CD4-positive, alpha-beta T cell treated with Interleukin-1 beta for 1 hour (primary cell): ENCODE measurements at regions not wholly inside any gene's neighbourhood (a gene's known extent, or its start where the extent isn't known, plus 50 kb on each side); places are given as distances from the start of the nearest gene placed in this dataset.
"Not testable (repeated sequence)": the region's sequence is repeated elsewhere in the genome, so short reads cannot be mapped to it uniquely, and the experiment has no call there.

ENCODE experiments used
- DNase-seq, 2 donors: peaks; one replicate each; pipeline ENCODE4 v3.0.0-alpha.2; 2020 to 2022

DNA sequence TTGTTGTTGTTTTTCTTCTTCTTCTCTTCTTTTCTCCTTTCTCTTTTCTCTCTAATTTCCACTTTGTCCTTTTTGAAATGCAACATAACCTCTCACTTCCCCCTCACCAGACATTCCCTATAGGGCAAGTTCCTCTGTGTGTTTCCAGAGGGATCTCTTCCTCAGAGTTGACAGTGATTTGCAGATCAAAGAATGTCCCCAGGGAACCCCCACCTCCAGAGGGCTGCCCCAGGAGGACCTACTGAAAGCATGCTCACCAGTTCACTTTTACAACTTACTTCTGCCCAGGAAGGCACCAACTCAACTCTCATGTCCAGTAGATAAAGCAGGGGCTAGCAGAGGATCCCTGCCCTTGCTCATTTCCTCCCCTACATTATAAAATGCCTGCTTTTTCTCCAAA lies 1648.0 kb downstream of the PCDH9 start:
- no peak for DNase-seq

DNA sequence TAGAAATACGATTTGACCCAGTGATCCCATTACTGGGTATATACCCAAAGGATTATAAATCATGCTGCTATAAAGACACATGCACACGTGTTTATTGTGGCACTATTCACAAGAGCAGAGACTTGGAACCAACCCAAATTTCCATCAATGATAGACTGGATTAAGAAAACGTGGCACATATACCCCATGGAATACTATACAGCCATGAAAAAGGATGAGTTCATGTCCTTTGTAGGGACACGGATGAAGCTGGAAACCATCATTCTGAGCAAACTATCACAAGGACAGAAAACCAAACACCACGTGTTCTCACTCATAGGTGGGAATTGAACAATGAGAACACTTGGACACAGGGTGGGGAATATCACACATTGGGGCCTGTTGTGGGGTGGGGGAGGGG lies 1665.6 kb downstream of the PCDH9 start:
- DNase-seq = not testable (repeated sequence)

DNA sequence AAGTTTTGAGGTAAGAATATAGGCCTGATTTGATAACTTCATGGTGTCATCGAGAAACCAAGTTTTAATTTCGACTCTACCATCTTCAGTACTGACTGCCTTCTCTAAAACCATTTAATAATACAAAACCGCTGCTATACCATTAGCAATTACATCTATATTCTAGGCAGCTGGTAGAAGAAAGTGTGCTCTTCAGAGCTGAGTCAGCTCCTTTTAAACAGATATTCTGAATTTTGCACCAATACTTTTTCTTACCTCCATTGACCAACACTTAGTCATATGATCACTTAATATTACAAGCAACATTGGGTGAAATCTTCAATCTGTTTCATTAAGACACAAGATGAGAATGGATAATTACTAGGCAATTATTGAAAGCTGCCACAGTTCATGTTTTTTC lies 1667.8 kb downstream of the PCDH9 start:
- DNase-seq = no peak

DNA sequence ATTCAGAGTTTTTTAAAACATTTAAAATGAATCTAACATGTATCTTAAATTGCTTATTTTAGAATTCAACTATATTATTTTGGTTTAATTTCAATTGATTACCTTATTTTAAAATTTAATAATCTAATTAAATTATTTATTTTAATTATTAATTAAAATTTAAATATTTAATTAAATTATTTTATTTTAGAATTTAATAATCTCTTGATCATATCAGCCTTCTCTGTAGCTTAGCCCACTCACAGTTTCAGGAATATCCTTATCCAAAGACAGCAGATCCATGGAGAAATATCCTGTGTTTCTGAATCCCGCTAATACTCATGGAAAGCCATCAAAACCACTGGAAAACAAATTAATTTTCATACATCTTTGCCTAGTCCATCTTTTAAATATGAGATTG lies 1669.2 kb downstream of the PCDH9 start:
- no peak for DNase-seq

DNA sequence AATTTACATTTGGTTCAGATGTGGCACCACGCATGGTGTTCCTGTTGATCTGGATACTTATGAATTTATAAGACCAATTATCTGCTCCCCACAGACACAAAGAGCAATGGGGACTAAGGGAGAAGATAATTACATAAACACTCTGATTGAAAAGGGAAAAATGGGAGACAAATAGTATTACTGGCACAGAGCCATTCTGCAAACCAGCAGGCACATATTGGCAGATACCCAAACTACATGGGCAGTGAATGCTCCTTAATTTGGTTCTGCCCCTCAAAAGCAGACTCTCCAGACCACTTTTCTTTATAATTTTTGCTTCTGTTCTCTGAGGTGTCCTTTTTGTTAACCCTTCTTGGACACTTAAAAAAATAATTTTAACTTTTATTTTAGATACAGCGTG lies 1674.2 kb downstream of the PCDH9 start:
- no peak for DNase-seq

DNA sequence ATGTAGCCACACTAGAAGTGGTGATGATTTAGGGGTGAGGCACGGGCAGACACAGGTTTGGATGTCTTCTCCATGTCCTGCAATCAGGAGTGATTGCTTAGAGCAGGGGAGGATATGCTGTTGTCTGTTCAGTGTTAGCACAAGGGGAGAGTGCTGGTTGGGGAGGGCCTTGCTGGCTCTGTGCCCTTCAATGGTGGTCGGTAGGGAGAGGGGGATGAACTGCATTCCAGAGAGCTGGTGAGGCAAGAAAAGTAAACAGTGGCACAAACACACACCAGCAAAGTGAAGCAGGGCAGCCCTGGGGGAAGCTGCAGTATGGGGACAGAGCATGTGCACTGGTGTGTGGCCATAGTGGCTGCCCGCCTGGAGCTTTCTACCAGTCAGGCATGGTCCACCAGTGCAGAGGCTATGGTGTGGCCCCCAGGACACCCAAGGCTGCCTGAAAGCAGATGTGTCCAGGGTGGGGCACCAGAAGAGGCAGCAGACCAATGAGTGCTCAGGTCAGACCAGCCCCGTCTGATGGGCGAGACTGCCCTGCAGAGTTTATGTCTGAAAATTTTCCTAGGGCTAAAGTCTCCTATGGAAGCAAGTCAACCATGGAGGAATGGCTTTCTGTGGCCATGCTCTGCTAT lies 1676.9 kb downstream of the PCDH9 start:
- DNase-seq = no peak

DNA sequence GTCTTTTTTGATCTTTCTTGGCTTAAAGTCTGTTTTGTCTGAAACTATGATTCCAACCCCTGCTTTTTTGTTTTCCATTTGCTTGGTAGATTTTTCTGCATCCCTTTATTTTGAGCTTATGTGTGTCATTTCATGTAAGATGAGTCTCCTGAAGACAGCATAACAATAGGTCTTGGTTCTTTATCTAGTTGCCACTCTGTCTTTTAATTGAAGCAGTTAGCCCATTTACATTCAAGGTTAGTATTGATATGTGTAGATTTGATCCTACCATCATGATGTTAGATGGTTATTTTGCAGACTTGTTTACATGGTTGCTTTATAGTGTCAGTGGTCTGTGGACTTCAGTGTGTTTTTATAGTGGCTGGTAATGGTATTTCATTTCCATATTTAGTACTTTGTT lies 1678.9 kb downstream of the PCDH9 start:
- no peak for DNase-seq

DNA sequence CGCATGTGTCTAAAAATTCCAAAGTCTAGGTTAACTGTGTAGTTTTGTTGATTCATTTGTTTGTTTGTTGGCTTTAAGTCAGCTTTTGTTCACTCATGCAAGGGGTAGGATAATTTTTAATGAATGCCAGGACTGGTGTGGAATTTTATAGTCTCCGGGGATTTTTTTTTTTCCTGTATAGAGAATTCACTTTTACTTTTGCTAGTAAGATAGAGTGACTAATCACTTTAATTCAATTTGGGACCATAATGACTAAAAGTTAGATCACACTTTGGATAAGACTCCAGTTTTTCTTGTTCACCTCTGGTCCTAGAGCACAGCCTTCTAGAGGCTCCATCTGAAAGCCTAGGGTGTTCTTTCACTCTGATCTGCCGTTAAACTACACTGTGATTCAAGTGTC lies 1690.0 kb downstream of the PCDH9 start:
- no peak for DNase-seq

DNA sequence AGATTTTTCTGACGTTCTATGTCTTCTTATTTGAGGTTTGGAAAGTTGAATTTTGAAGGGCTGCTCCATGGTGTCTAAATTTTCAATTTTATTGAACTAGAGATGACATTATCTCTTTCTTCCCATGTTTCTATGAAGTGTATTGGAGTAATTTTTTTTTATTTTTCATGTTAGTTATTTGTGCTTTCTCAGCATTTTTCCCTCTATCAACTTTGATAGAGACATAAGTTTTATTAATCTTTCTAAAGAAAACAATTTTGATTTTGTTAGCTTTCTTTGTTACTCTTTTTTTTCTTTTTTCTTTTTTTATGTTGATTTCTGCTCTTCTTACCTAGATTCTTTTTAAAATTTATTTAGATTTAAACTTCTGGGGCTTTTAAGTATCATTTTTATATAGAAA lies 1694.8 kb downstream of the PCDH9 start:
- no peak for DNase-seq

DNA sequence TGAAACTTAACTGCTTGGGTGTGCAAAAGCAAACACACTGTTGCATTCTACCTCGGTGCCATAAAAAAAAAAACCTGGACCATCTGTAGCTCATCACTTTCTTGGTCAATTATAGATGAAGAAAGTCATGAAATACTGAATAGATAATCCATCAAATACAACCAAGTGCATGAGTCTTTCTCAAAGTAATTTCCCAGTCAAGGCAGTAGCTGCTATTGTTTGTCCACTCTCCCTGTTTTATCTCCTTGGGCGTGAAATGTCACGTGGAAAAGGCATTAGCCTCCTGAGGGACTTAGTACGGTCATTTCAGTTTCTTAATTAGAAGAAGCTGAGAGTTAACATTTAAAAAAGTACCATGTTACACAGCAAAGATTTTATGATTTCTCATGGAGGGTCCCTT lies 1697.9 kb downstream of the PCDH9 start:
- no peak for DNase-seq

DNA sequence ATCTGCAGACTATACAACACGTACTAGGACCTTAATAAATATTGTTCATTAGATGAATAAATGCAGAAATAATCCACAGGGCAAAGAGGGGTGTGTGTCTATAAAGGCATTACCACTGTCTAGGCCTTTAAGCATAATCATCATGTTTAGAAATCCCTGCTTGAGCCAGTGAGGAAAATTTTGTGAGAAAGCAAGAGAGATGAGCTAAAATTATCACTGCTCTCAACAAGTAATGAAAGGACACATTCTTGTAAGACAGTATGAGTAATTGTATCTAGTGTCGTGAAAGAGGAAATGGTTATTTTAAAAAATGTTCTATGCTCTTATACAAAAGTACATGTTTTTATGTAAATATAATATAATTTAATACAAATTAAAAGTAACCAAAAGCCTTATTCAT lies 1699.4 kb downstream of the PCDH9 start:
- no peak for DNase-seq

DNA sequence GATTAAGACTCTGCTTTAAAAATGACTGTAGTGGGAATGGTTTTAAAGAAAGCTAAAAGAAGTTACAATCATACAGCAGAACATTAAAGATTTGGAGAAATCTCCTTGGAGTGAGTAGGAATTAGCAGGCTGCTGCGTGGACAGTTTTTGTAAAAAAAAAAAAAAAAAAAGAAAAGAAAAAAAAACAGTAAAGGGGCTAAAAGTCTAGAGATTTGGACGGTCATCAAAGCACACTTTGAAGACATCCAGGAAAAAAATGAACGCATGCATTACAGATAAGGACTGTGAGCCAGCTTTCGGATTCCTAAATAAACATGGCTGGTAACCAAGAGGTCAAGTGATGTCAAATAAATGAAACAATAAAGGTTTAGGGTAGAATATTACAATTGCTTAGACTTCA lies 1700.6 kb downstream of the PCDH9 start:
- no peak for DNase-seq

DNA sequence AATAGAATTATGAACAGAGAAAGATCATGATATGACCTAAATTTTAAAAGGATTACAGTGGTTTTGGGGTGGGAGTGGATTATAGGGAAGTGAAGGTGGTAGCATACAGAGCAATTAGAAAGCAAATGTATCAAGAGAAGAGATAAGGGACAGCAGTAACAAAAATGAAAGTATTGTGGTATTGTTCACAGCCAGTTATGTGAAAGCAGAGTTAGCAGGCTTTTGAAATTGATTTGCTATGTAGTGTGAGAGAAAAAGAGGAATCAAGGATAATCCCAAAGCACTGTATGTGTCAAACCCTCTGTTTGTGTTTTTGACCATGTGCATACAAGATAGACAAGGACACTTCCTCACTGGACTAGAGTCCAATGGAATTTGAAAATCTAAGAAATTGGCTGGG lies 1721.4 kb downstream of the PCDH9 start:
- no peak for DNase-seq

DNA sequence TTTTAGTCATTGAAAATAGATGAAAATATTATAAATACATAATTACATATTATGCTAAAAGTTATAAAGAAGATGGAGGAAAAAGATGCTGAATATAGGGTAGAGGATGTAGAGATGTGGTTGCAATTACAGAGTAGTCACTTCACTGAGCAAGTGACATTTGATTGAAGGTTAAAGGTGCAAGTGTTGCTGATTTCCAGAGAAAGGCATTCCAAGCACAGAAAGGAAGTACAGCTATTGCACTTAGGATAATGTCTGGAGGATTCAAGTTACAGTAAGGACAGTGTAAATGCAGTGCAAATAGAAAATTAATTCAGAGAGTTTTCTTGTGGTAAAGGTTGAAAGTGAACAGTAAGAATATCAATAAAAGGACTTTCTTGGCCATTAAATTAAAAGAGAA lies 1721.8 kb downstream of the PCDH9 start:
- DNase-seq = no peak

DNA sequence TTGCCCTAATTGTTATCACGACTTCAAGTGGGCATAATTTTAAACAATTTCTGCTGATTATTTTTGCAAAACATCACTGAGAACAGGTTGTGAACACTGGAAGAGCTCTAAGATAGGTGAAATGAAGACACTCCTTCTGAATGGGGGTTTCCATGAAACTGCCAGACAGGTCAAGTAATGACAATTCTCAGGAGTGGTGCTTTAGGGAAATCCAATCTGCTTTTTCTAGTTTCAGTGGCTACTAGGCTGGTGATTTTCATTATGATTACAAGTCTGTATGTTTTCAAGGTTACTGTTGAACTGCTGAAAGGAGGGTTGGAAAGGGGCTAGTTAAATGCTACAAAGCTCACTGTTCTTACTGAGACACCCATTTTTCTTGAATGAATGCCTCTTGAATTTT lies 1724.2 kb downstream of the PCDH9 start:
- DNase-seq = no peak

DNA sequence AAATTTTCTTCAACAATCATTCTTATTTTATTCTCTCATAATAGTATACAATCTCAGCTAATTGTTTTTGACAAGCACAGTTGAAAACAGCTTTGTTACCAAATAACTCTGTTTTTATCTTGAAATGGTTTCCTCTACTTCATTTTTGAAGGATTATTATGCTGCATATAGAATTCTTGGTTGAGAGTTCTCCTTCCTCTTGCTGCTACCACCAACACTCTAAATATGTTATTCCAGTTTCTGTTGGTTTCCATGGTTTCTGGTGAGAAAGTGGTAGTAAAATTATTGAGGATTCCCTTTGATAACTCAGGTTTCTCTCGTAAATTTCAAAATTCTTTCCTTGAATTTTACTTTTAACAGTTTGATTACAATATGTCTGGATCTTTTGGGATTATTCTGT lies 1725.9 kb downstream of the PCDH9 start:
- DNase-seq = no peak

DNA sequence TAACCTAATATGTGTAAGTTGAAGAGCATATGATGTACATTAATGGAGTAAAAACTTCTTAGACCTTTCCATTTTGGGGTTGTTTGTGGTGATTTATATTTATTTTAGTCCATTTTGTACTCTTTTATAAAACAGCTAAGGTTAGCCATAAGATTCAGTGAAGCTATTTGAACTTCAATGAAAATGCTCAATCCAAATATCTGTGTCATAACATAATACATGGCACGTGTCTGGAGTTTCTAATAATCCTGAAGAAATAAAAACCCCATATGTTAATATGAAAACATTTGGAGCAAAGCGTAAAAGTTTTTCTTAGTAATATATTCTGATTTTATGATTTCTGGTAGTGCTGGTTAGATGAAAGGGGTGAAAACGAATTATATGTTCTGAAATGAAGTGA lies 1729.7 kb downstream of the PCDH9 start:
- DNase-seq = no peak

DNA sequence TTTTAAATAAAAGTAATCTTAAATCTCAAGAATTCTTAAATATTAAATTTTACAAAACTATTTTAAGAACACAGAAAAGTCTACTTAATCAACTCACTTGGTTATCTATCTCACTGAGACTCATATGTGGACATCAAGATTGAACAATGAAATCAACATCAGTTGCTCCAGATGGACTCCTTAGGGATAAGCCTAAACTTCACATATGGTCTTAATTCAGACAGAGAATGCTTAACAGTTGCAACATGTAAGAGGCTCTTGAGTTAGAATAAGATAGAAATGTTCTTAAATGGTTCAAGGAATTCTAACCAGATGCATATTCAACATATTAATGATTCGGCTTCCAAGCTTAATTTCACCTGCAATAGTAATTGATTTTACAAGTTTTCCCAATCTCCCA lies 1730.9 kb downstream of the PCDH9 start:
- DNase-seq = no peak

DNA sequence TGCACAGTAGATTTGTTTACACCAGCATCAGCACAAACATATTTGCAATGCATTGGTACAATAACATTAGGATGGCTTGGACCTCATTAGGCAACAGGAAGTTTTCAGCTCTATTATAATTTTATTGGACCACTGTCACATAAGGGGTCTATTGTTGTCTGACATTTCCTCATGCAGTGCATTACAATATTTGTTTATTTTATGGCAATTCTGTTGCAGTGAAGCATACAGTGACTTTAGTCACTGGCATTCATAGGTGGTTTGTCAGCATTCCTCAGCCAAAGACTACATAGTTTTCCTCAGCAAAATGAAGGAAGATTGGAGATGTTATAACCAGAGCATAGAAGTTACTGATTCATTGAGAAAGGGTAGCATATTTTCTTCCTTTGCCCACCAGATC lies 1732.9 kb downstream of the PCDH9 start:
- no peak for DNase-seq

DNA sequence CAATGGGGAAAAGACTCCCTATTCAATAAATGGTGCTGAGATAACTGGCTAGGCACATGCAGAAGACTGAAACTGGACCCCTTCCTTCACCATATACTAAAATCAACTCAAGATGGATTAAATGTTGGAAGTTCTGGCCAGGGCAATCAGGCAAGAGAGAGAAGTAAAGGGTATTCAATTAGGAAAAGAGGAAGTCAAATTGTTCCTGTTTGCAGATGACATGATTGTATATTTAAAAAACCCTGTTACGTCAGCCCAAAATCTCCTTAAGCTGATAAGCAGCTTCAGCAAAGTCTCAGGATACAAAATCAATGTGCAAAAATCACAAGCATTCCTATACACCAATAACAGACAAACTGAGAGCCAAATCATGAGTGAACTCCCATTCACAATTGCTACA lies 1739.4 kb downstream of the PCDH9 start:
- not testable (repeated sequence) for DNase-seq

DNA sequence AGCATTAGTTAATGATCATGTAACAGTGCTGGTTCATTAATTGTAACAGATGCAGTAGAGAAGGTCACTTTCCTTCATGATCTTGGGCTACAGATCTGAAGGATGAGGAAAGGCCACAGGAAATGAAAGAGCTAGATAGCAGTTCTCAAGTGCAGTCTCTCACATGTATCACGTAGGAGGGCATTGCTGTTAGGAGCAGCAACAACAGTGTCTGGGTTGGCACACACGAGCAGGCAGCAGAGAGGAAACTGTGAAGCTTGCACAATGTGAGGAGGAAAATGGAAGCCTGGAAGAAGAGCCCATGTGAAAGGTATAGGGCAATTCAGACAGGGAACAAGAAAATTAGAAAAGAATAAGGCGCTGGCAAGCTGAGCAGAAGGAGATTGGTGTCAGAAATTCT lies 1741.5 kb downstream of the PCDH9 start:
- DNase-seq = no peak

DNA sequence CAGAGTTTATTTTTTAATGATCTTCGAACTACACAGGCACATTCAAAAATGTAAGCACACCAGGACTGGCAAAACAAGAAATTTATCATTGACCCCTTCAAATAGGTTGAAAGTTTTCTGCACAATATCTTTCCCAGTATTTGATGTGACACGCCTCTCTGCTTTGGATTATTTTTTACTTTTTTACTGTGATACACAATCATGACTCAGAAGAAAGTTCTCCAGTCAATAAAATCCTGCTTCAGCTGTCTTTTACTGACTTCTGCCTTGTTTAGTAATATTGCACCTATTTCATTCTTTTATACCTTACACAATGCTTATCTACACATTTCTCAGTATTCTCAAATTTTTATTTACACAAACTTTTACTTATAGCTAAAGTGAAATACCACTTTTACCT lies 1750.4 kb downstream of the PCDH9 start:
- DNase-seq = no peak

DNA sequence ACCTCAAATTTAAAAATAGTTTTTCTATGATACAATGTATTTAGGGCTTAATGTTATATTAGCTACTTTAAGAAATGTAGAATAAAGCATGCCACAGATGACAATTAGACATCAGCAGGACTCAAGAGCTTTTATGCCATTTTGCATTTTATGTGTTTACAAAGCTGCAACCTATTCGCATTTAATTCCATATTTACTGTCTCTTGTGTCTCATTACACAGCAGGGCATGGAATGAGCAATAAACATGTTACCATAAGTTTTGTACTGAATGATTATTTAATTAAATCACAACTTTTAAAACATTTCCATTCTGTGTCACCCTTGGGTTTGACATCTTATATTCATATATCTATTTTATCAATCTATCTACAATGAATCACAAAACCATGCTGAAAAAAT lies 1756.9 kb downstream of the PCDH9 start:
- no peak for DNase-seq

DNA sequence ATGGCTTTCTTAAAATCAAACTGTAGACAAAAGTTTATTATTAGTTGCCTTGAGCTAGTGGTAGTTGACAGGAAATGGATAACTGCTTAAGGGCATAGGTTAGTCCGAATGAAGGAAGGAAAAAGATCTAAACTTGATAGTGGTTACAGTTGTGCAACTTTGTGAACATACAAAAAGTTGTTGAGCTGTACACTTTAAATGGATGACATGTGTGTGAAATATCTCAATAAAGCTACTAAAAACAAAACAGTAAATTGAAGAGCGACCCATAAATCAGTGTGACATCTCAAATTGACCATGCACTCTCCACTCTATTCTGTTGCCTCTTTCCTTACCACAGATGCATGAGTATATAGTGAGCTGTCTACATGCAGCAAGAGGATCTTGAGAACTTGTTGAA lies 1757.8 kb downstream of the PCDH9 start:
- no peak for DNase-seq

DNA sequence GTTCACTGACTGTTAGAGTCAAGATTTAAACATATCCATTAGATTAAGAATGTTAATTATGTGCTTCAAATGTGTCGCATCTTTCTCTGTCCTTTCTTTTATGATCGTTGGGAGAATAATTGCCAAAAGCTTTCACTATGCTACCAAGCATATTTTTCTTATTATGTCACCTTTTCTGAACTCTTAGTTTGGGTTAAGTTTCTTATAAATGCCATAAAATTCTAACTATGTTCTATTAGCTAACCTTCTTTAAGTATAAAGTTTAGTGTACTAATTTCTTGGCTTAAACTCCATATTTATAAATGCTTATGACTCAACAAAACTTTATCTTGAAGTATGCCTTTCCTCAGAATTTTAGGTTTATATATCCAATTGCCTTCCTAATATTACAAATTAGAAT lies 1759.4 kb downstream of the PCDH9 start:
- DNase-seq = no peak

DNA sequence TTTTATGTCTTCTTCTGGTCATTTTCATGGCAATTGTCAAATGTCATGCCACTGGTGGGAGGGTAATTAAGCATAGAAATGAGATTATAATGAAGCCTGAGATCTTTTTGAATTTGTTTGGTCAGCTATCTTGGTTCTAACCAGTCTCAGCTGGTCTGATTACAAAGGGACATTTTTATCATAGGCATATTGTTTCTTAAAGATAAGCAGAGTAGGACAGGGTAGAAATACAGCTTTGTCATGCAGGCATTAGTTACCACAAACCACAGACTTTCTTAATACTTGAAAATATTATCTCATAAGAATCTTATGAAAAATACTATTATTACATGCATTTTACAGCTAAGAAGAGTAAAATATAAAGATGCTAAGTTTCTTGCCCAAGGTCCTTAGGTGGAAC lies 1761.5 kb downstream of the PCDH9 start:
- DNase-seq = no peak
